ENCODE measurements at regions not wholly inside any gene's neighbourhood (a gene's known extent, or its start where the extent isn't known, plus 50 kb on each side); places are given as distances from the start of the nearest gene placed in this dataset.
"Not testable (repeated sequence)": the region's sequence is repeated elsewhere in the genome, so short reads cannot be mapped to it uniquely, and the experiment has no call there.

DNA sequence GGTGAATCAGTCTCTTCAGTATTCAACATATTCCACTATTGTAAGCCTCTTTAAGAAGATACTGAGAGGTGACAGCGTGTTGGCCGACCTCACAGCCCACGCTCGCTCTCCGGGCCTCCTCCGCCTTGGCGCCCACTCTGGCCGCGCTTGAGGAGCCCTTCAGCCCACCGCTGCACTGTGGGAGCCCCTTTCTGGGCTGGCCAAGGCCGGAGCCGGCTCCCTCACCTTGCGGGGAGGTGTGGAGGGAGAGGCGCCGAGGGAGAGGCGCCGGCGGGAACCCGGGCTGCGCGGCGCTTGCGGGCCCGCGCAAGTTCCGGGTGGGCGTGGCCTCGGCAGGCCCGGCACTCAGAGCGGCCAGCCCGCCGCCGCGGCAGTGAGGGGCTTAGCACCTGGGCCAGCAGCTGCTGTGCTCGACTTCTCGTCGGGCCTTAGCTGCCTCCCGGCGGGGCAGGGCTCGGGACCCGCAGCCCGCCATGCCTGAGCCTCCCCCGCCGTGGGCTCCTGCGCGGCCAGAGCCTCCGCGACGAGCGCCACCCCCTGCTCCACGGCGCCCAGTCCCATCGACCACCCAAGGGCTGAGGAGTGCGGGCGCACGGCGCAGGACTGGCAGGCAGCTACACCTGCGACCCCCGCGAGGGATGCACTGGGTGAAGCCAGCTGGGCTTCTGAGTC is 306.4 kb downstream of the SEMA3D start:
- DNase-seq (ENCODE audit: low spot score): not testable (repeated sequence)

DNA sequence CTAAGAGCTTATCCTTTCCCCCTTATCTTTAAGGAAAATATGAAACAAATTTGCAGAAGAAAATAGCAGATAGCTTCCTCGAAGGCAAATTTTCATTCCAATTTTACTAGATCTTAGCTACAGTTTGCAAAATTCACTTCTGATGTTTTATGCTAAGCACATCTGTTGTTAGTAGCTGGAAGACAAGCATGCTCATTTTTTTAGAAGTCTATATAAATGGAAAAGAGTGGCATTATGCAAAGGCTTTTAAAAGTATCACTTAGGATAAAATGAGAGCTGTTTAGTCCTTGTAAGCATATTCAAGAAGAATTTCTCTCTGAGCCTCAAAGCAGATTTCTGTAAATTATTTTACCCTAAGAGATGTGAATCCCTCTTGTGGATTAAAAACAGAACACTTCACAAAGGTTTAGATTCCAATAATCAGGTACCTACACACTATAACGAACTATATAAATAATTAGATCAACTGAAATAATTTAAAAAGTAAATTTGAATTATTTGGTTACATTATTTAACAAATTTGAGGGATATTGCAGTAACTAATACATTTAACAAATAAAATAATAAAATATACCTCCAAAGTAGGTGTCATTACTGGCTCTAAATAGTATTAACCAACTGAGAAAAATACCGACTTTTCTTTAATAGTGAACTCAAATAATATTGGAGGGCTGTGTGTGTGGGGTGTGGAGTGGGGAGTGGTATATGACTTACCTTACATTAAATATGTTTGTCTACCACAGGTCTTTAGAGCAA is 307.1 kb downstream of the SEMA3D start:
- DNase-seq (ENCODE audit: low spot score): no peak

DNA sequence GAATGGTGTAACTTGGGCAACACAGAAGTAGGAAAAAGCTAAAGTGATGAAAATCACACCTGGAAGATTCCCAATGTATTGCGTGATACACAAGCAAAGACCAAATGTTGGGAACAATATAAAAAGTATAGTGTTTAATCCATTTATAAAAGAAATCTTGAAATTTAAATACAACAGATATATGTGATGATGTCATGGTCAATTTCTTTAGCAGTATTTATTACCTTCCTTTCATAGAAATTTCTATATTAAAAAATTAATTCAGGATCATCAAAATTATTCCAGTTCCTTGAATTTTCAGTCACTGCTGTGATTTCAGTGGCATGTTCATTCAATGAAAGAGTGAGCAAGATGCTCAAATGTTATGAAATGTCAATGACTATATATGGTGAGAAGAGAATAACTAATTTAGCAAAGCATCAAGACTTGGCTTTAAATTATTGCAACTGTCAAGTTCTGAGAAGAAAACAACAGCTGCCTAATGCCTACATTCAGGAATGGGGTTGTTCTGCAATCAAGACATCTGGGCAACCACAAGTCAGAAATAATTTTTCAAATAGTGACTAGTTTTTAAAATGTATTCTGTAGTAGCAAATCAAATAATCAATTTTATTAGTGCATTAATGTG is 308.8 kb downstream of the SEMA3D start:
- DNase-seq (ENCODE audit: low spot score): no peak

DNA sequence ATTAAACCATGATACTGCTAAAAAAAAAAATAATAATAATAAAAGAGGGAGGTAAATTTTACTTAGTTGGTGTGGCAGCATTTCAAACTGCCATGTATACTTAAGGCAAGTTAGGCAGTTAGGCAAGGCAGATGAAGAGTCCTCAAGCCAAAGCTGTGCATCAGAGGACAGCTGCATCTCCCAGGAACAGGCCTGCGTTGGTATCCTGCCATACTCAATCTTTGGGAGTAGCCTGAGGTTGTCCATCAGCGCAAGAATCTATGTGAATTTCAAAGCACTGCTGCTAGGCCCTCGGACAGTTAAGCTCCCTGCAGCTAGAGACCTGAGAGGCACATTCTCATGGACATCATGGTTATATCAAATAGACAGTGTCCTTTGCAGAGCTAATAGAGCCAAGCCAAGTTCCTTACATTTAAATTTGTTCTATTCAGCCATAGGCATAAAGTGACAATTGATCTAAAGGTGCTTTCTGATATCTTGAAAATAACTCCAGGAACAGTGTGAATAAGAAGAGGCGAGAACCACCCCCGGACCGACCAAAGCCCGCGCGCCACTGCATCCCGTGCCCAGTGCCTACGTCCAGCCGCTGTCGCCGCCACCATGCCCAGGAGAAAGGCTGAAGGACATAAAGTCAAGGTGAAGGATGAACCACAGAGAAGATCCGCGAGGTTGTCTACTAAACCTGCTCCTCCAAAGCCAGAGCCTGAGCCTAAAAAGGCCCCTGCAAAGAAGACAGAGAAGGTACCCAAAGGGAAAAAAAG is 310.6 kb downstream of the SEMA3D start:
- no peak for DNase-seq (ENCODE audit: low spot score)

DNA sequence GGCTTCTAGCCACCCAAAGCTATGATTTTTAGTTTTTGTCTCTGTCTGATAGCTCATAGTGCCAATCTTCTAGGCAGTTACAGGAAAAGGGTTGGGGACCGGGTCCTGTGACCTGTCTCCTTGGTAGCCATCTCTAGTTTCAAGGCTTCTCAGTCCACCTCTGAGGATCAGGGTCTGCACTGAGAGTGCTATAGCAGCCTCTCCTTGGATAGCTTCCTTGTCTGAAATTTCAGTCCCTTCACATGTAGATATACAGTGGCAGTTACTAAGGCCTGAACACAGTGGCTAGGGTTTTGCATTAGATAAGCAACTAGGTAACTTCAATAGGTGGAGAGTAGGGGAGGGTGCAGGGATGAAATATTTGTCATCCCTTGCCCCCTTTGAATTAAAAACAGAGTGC is 321.3 kb downstream of the SEMA3D start:
- DNase-seq (ENCODE audit: low spot score): no peak

DNA sequence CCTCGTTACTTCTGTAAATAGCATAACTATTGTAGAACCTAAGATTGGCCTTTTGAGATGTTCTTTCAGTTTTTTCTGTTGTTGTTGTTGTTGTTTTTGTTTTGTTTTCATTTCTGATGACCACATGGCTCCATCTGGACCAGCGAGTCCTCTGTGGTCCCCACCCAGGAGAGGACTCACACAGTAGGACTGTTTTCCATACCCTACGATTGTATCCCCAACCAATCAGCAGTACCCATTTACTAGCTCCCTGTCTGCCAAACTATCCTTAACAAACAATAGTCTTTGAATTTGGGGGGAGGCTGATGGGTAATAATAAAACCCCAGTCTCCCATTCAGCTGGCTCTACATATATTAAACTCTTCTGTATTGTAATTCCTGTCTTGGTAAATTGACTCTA is 329.5 kb downstream of the SEMA3D start:
- no peak for DNase-seq (ENCODE audit: low spot score)

DNA sequence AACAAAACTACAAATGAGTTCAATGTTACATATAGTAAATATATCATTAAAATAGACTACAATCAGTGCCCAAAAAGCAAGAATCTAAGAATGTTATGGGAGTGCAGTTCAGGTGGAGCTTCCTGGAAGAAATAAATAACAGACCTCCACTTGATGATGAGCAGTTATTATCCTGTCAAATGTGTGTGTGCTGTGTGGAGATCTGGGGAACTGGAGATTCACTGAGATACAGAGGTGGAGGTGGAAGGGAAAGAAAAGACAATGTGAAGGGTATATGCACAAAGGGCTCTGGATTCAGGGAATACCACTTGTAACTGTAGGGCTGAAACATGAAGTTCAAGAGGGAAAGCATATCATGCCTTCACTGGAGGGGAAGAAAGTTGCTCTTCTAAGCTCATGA is 331.1 kb downstream of the SEMA3D start:
- DNase-seq (ENCODE audit: low spot score): no peak

DNA sequence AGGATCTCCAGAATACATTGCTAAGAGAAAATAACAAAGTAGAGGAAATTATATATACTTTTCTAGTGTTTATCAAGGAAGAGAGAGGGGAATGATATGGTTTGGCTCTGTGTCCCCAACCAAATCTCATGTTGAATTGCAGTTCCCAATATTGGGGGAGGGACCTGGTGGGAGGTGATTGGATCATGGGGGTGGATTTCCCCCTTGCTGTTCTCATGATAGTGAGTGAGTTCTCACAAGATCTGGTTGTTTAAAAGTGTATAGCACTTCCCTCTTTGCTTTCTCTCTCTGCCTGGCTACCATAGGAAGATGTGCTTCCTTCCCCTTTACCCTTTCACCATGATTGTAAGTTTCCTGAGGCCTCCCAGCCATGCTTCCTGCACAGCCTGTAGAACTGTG is 337.9 kb downstream of the SEMA3D start:
- not testable (repeated sequence) for DNase-seq (ENCODE audit: low spot score)

DNA sequence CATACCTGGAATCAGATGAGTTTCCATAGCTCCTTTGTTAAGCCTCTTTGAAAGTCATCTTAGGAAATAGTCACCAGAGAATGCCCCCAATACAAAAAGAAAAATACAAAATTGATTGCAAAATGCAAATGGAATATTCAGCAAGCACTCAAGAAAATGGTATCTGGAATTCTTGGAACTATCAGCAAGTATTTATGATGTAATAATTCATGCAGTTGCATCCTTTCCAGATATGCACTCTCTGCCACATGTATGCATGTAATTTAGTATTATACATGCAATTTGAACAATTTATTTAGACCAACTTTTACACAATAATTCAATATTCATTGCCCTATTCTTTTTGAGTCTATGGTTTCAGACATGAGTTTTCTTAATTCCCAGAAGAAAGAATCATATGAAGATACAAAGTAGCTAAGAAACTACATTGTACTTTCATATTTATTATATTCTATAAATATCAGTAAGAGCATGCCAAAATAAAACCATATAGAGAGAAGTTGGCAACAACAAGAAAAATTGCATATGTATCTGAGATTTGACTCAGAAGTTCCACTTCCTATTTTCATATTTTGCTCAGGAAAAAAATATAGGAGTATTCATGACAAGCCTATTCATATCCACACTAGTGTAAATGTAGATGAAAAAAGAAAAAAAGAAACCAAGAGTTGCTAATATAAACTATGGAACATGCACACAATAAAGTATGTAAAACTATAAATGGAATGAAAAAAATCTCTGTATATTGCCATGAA is 338.5 kb downstream of the SEMA3D start:
- no peak for DNase-seq (ENCODE audit: low spot score)

DNA sequence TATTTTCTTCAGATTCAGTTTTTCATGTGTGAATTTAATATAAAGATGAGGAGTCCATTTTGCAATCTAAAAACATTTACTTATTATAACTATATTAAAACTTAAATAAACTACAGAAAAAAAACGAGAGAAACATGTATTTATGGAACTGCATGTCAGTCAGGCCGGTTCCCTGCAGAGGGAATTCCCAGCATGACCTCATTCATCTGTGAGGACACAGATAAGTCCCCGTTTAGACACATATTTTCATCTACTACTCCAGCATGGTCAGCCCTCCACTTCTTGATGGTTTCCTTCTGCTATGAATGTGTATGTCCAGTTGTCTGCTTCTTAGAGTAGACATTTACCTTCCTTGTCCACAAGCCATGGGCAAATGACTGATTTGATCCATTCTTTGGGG is 339.1 kb downstream of the SEMA3D start:
- DNase-seq (ENCODE audit: low spot score): no peak

DNA sequence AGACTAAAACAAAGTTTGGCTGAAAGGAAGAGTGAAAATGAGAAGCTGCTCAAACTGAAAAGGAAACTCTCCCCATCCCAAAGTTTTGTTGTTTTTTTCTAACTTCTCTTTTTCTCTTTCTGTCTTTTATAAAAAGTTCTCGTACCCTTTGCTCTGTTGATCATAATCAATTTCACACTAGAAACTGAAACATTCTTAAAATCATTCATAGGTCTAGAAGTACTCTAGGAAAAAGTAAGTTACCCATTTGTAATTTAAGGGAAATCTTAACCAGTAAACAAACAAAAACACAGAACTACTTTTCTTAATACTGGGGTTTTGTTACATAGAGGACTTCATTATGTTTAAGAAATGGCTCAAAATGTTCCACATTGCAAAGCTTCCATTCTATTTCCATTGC is 339.8 kb downstream of the SEMA3D start:
- DNase-seq (ENCODE audit: low spot score): no peak

DNA sequence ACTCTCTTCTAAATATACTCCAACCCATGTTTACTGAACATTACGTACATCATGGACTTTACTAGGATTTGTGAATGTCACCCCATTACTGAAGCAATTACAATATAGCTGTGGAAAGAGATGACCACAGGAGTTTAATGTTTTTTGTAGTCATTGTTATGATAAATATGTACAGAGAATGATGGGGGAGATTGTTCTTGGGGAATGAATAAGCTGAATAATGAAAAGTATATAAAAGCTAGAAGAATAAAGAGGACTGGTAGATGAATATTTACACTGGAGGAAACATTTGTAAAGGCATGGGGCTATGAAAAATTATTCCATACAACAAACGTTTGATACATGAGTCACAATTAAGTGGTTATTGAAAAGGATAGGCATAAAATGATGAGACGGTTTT is 340.9 kb downstream of the SEMA3D start:
- no peak for DNase-seq (ENCODE audit: low spot score)

DNA sequence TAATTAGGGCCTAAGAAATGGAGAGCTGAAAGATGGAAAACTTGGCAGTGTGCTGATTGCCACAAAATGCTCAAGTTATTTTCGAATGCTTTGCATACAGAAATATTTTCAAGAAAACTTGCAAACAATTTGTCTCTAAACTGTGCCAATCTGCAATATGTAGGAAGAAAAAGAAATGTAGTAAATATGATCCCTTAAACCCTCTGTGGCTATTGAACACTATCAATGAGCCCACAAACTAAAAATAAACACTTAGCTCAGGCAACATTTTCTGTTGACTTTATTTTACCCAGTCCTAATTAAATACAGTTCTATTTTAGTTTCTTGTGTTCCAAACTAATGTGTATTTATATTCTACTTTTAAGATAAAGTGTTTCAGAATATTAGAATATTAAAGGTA is 342.1 kb downstream of the SEMA3D start:
- DNase-seq (ENCODE audit: low spot score): no peak

DNA sequence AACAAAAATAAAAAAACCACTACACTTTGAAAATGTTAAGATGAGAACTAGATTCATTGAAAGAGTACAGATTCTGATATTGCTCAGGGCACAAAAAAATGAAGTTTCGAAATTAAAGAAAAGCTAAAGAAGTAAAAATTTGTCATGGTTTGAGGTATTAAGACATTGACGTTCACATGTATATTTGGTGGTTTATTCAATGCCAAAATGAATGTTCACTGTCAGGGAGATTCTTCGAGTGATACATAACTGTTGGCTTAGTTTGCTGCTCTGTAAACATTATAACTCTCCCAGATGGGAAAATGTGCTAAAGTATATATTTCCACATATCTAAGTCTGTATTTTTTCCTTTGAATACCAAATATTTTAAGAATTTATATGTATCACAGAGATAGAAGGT is 345.0 kb downstream of the SEMA3D start:
- no peak for DNase-seq (ENCODE audit: low spot score)

DNA sequence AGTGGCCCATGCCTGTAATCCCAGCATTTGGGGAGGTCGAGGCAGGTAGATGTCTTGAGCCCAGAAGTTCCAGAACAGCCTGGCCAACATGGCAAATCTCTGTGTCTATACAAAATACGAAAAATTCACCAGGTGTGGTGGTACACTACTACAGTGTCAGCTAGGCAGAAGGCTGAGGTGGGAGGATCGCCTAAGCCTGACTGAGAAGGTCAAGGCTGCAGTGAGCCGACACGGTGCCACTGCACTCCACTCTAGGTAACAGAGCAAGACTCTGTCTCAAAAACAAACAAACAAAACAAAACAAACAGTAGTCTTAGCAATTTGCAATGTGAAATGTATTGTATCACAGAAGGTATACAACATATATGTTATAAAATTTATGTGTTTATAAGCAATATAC is 348.0 kb downstream of the SEMA3D start:
- DNase-seq (ENCODE audit: low spot score): no peak

DNA sequence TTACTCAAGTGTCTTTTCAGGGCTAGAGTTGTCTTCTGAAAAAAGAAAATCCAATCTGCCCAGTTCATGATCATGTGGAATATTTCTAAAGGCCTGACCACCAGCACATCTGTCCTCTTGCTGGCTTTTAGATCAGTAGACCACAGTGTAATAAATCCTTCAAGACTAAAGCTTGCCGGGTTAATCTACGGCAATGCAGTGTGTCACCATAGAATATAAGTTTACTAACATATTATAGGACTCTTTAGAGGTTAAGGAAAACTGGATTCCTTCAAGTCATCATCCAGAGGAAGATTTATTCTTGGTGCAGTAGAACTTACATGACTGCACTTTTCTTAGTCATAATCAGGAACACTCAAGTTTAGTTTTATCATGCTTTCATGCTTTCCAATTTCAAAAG is 349.5 kb downstream of the SEMA3D start:
- no peak for DNase-seq (ENCODE audit: low spot score)

DNA sequence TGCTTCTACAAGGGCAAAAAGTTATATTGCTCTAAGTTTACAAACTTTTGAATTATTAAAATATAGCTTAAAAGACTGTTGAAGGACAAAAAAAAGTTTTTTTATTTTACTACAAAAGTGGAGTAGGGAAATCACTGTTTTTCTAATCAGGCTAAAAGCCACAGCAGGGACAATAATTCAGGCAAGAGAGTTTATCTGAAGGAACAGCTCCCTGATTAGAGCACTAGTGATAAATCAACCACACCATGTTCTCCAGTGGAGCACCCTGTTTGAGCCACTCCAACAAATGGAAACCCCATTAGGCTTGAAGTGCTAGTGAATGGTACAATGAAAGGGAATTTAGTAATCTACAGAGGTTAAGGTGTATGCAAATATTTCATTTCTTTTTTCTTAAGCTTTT is 357.1 kb downstream of the SEMA3D start:
- DNase-seq (ENCODE audit: low spot score): no peak

DNA sequence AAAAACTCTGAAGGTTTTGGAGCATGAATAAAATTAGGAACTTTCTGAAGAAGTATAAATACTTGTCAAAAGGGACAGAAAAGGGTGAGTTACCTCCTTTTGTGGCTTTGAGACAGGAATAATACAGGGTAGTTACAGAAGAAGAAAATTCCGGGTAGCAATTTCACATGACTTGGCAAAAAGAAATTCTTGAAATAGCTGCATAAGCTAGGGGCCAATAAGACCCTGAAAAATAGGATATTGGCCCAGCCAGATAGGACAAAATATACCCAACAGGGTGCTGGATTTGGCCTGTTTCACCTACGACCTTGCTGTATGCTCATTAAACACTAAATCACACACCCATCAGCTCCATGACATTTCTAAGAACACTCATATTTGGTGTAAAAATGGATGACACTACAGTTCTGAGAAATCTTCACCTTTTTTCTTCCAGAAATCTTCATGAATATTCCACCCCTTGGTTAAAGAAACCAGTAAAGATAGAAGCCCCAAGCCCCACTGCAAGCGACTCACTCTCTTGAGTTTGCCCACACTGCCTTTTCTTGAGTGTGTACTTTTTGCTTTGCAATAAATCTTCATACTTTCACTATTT is 362.7 kb downstream of the SEMA3D start:
- no peak for DNase-seq (ENCODE audit: low spot score)

DNA sequence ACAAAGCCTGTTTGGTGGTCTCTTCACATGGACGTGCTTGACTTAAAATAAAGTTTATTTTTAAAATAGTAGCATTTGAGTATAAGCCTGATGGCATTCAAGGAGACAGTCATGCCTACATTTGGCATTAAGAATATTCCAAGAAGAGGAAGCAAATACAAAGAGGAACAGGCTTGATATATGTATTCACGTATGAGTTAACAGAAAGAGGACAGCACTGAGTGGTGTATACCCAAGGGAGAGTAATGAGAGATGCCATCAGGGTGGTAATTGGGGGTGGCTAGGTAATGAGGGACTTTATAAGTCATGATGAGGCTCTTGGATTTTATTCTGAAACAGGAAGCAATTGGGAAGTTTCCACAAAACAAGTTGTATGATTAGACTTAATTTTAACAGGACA is 363.3 kb downstream of the SEMA3D start:
- DNase-seq (ENCODE audit: low spot score): no peak

DNA sequence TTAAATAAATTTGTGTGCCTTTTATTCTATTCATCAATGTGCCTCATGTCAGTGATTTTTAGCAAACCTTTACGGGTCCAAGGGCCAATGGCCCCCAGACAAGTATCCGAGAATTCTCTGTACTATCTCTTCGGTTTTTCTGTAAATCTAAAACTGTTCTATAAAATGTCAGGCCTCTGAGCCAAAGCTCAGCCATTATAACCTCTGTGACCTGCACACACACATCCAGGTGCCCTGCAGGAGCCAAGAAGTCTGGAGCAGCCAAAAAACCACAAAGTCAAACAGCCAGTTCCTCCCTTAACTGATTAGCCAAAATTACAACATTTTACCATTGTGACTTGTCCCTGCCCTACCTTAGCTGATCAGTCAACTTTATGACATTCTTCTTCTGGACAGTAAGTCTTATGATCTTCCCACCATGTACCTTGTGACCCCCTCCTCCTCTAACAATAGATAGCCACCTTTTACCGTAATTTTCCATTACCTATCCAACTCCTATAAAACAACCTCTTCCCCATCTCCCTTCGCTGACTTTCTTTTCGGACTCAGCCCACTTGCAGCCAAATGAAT is 363.8 kb downstream of the SEMA3D start:
- DNase-seq (ENCODE audit: low spot score): no peak

Data from kidney capillary endothelial cell (primary cell).